ENCODE measurements at regions not wholly inside any gene's neighbourhood (a gene's known extent, or its start where the extent isn't known, plus 50 kb on each side); places are given as distances from the start of the nearest gene placed in this dataset.

DNA sequence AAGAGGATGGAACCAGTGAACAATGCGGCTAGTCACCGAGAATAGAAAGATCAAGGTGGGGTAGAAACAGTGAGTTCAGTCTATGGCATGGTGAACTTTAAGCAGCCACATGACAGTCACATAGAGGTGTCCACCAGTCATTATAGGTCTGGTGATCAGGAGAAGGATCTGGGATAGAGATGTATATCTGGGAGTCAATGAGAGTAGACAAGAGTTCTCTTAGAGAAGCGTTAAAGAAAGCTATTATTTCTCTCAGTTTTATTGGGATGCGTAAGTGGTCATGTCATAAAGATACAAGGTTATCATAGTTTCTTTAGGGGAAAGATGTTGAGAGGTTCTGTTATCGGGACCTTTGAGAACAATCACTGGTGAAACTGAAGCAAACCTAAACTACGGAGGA is 136.1 kb upstream of the SLC38A2 start:
- intact Hi-C loops (cut with DNase I), result no loop called here
- 100% methylated on average over 6 of the region's 6 CpGs for WGBS (ENCODE audit: insufficient coverage, low coverage, low lambda C conversion rate, missing lambda C conversion rate)
- Histone ChIP-seq H3K4me1 (no peaks in the 10 kb centered on the region), H3K36me3 (no peaks in the 10 kb centered on the region), H3K9me3 (no peaks in the 10 kb centered on the region), H3K4me3 (no peak overlapping the region), H3K27me3 (no peaks in the 10 kb centered on the region), H3K27ac (no peak overlapping the region)
- ATAC-seq, result no peak
- TF ChIP-seq POLR2A (IDR thresholded peaks at IDR 0.05) (no peak), CTCF (IDR thresholded peaks at IDR 0.05) (no peak)
- DNase-seq, result no peak

DNA sequence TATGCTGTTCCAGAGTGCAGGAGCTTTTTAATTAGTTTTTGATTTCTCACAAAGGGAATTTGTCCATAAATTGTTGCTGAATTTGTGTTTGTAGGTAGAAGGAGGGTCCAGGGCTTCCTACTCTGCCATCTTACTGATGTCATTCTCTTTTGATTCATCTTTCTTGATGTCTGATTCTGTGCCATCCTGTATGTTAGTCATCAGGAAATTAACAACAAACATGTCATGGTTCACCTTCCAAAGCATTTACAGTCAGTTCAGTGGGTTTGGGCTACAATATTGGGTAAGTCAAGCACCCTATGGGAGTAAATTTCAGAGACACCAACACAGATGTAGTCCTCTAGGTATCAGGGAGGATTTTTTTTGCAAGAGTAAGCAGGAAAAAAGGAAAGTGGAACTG is 135.2 kb upstream of the SLC38A2 start:
- intact Hi-C loops (cut with DNase I), result no loop called here

GRCh38 chr12:46506961-46507360 is 134.4 kb upstream of the SLC38A2 start:
- TF ChIP-seq CTCF (IDR thresholded peaks at IDR 0.05) (no peak), POLR2A (IDR thresholded peaks at IDR 0.05) (no peak)
- WGBS (ENCODE audit: insufficient coverage, low coverage, low lambda C conversion rate, missing lambda C conversion rate), result 82% methylated on average over 1 of the region's 1 CpG

More for the DNA sequence above, 135.2 kb upstream of the SLC38A2 start:
- Histone ChIP-seq H3K27ac (no peak overlapping the region), H3K4me1 (no peaks in the 10 kb centered on the region), H3K9me3 (no peaks in the 10 kb centered on the region), H3K27me3 (no peaks in the 10 kb centered on the region), H3K4me3 (no peak overlapping the region), H3K36me3 (no peaks in the 10 kb centered on the region)
- TF ChIP-seq POLR2A (IDR thresholded peaks at IDR 0.05) (no peak), CTCF (IDR thresholded peaks at IDR 0.05) (no peak)
- ATAC-seq, result no peak
- DNase-seq, result no peak

GRCh38 chr12:46506198-46506597 is 133.6 kb upstream of the SLC38A2 start:
- H3K36me3 ChIP-seq, result no peaks in the 10 kb centered on the region
- no peaks in the 10 kb centered on the region for H3K27me3 ChIP-seq
- H3K27ac ChIP-seq, result no peak overlapping the region
- ATAC-seq (no peak), DNase-seq (no peak)
- no peak for TF ChIP-seq POLR2A (IDR thresholded peaks at IDR 0.05)
- no peak for TF ChIP-seq CTCF (IDR thresholded peaks at IDR 0.05)
- WGBS (ENCODE audit: insufficient coverage, low coverage, low lambda C conversion rate, missing lambda C conversion rate), result 85% methylated on average over 2 of the region's 2 CpGs
- intact Hi-C loops (cut with DNase I), result no loop called here
- no peaks in the 10 kb centered on the region for H3K4me1 ChIP-seq
- no peak overlapping the region for H3K4me3 ChIP-seq
- H3K9me3 ChIP-seq, result no peaks in the 10 kb centered on the region

More at GRCh38 chr12:46506961-46507360, 134.4 kb upstream of the SLC38A2 start:
- ATAC-seq, result no peak
- no peaks in the 10 kb centered on the region for H3K9me3 ChIP-seq
- intact Hi-C loops (cut with DNase I), result no loop called here
- H3K27me3 ChIP-seq, result no peaks in the 10 kb centered on the region
- no peak overlapping the region for H3K27ac ChIP-seq
- no peak overlapping the region for H3K4me3 ChIP-seq
- DNase-seq, result no peak
- H3K4me1 ChIP-seq, result no peaks in the 10 kb centered on the region
- H3K36me3 ChIP-seq, result no peaks in the 10 kb centered on the region

DNA sequence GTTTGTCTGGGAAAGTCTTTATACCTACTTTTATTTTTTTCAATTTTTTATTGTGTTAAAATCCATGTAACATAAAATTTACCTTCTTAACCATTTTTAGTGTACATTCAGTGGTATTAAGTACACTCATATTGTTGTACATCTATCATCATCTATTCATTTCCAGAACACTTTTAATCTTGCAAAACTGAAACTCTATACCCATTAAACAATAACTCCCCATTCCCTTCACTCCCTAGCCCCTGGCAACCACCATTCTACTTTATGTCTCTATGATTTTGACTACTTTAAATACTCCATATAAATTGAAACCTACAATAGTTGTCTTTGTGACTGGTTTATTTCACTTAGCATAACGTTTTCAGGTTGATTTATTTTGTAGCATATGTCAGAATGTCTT is 131.9 kb upstream of the SLC38A2 start:
- WGBS (ENCODE audit: insufficient coverage, low coverage, low lambda C conversion rate, missing lambda C conversion rate), result 85% methylated on average over 1 of the region's 1 CpG
- Histone ChIP-seq H3K36me3 (no peaks in the 10 kb centered on the region), H3K9me3 (peaks cover 0 to 5% (median 0%) of the 10 kb centered on the region in 4 donors), H3K27me3 (no peaks in the 10 kb centered on the region), H3K4me3 (no peak overlapping the region), H3K27ac (no peak overlapping the region), H3K4me1 (no peaks in the 10 kb centered on the region)
- TF ChIP-seq POLR2A (IDR thresholded peaks at IDR 0.05) (no peak), CTCF (IDR thresholded peaks at IDR 0.05) (no peak)
- intact Hi-C loops (cut with DNase I), result no loop called here
- ATAC-seq, result no peak
- no peak for DNase-seq

All from right lobe of liver (tissue), 6 donors.